IPS-15b (cell line): ENCODE measurements at regions not wholly inside any gene's neighbourhood (a gene's known extent, or its start where the extent isn't known, plus 50 kb on each side); places are given as distances from the start of the nearest gene placed in this dataset.
"Not testable (repeated sequence)": the region's sequence is repeated elsewhere in the genome, so short reads cannot be mapped to it uniquely, and the experiment has no call there.

Experiments
- H3K27me3 ChIP-seq: one replicate; pipeline ENCODE4 v1.6.1; 2013; ENCODE audit warnings: low read length; ENCODE audit not compliant: control insufficient read depth, insufficient read depth
- H3K36me3 ChIP-seq: one replicate; pipeline ENCODE4 v1.6.1; 2013; ENCODE audit warnings: low read length; ENCODE audit not compliant: control insufficient read depth, insufficient read depth
- H3K4me1 ChIP-seq: one replicate; pipeline ENCODE4 v1.6.1; 2013; ENCODE audit warnings: mild to moderate bottlenecking, low read length; ENCODE audit not compliant: control insufficient read depth, insufficient read depth
- H3K4me3 ChIP-seq: one replicate; pipeline ENCODE4 v1.5.1; 2013; ENCODE audit warnings: low read depth, low read length
- H3K9ac ChIP-seq: one replicate; pipeline ENCODE4 v1.6.1; 2013; ENCODE audit warnings: low read depth, mild to moderate bottlenecking, low read length
- H3K9me3 ChIP-seq: one replicate; pipeline ENCODE4 v1.6.1; 2013; ENCODE audit warnings: mild to moderate bottlenecking, low read length; ENCODE audit not compliant: control insufficient read depth, insufficient read depth

DNA sequence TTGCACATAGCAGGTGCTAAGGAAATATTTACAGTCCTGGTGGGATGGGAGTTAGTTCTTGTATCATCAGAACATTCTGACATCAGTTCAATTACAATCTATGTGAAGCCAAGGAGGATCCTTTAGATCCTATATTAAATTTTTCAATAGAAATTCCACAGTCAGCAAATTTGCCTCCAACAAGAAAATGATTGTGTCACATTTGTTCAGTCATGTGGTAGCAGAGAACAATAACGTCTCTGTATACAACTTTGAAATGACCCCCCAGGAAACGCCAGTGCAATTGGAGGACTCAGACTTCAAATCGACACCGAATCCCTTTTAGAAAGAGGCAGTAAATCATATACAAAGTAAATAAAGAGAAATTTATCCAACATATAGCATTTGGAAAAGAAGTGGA lies 392.1 kb downstream of the DTWD2 start:
- H3K9me3 ChIP-seq: no peaks in the 10 kb centered on the region
- no peaks in the 10 kb centered on the region for H3K27me3 ChIP-seq
- H3K4me3 ChIP-seq: no peak overlapping the region
- H3K9ac ChIP-seq: no peak overlapping the region
- no peaks in the 10 kb centered on the region for H3K4me1 ChIP-seq
- no peaks in the 10 kb centered on the region for H3K36me3 ChIP-seq

DNA sequence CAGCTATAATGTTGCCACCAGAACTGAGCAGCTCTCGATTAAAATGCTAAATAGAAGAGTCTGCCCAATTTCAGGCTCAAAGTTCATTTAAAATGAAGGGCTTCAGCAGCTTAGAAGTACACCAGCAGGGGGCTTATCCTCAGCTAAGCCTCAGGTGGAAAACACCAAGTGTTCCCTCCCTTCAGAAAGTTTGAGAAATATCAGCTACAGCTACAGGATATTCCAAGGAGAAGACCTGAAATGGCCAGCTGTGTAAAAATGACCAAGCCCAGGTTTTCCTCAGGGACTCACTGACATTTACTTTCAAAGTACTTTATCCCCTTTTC lies 395.4 kb downstream of the DTWD2 start:
- Histone ChIP-seq H3K4me3 (no peak overlapping the region), H3K36me3 (no peaks in the 10 kb centered on the region), H3K27me3 (no peaks in the 10 kb centered on the region), H3K9me3 (no peaks in the 10 kb centered on the region), H3K4me1 (no peaks in the 10 kb centered on the region), H3K9ac (no peak overlapping the region)

DNA sequence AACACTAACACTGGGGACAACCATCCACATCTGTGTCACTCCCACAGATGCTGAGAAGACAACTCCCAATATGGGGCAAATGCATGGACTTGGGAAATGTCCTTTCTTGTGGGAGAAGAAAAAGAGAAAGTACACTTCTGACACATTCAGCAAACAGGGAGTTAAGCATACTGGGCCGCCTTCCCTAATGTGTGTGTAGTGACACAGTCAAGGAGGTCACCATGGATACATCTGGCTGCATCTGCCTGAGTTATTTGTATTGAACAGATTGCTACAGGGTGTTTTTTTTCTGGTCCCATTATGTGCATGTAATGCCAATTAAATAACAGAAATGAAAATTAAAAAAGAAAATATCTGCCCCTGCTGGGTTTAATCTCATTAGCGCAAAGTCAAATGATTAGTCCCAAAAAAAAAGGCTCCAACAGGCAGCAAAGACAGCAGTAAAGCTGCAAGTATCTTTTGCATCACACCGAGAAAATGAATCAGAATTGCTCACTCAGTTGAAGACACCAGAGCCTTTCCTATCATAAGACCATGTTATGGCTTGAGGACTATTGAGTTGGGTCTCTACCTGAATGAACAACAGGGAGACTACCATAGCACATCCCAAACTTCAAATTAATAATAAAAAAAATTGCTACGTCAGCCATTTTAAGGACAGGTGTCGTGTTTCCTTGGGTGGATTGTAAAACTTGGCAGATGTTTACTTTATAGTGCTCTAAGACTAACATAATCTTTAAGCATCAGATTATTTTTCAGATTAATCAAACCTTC lies 395.9 kb downstream of the DTWD2 start:
- no peaks in the 10 kb centered on the region for H3K36me3 ChIP-seq
- H3K27me3 ChIP-seq: no peaks in the 10 kb centered on the region

DNA sequence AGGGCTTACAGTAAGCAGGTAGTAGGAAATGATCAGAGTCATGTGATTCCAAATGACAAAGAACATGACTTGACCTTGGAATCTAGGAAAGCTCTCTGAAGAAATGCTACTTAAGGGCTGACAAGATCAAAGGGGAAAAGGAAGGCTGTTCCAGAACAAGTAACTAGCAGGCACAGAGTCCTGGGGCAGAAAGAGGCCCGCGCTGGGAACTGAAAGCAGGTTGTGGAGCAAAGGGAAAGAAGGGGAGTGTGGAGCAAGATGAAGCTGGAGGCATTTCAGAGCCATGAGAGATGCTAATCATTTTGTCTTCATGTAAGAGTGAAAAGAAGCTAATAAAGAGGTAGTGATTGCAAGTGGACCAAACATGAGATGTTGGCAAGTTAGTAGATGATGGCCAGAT lies 397.5 kb downstream of the DTWD2 start:
- H3K4me3 ChIP-seq: no peak overlapping the region
- no peaks in the 10 kb centered on the region for H3K4me1 ChIP-seq
- H3K9me3 ChIP-seq: no peaks in the 10 kb centered on the region
- H3K36me3 ChIP-seq: no peaks in the 10 kb centered on the region
- no peaks in the 10 kb centered on the region for H3K27me3 ChIP-seq
- no peak overlapping the region for H3K9ac ChIP-seq

More for the DNA sequence above, 395.9 kb downstream of the DTWD2 start:
- Histone ChIP-seq H3K4me1 (no peaks in the 10 kb centered on the region), H3K4me3 (no peak overlapping the region), H3K9ac (no peak overlapping the region), H3K9me3 (no peaks in the 10 kb centered on the region)

DNA sequence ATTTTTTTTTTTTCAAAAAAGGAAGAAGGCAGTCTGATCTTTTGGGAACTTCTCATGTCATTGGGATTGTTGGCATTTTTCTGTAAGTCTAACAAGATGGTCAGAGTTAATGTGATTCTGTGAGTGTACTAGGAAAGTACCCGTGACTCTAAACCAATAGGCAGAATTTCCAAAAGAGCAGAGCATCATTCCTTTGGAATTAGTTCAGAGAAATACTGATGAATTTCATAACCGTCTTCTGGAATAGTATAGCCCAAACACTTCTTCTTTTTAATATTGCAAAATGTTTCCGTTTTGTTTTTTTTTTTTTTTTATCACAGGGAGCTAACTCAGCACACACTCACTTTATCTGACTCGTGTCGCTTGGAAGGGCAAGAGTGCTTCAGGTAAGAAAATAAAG lies 407.4 kb downstream of the DTWD2 start:
- Histone ChIP-seq H3K4me1 (no peaks in the 10 kb centered on the region), H3K27me3 (no peaks in the 10 kb centered on the region), H3K36me3 (no peaks in the 10 kb centered on the region), H3K4me3 (no peak overlapping the region), H3K9ac (no peak overlapping the region), H3K9me3 (no peaks in the 10 kb centered on the region)

DNA sequence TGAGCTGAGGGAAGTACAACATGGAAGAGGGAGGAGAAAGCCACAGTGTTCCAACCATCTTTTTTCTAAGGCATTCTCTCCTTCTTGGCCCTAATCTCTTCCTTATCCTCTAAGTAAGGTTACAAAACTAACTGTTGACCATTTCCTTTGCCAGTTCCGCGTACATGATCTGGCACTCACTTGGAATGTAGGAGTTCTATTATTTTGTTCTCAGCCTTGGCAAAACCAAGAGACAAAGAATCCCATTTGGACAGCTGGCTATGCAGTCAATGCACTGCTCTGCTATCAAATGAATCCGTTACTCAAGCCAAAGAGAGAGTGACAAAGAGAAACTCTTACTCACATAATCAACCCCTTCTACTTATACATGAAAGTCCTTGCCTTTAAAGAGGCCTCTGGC lies 410.3 kb downstream of the DTWD2 start:
- Histone ChIP-seq H3K27me3 (no peaks in the 10 kb centered on the region), H3K36me3 (no peaks in the 10 kb centered on the region), H3K9ac (no peak overlapping the region), H3K9me3 (no peaks in the 10 kb centered on the region), H3K4me1 (no peaks in the 10 kb centered on the region), H3K4me3 (no peak overlapping the region)

DNA sequence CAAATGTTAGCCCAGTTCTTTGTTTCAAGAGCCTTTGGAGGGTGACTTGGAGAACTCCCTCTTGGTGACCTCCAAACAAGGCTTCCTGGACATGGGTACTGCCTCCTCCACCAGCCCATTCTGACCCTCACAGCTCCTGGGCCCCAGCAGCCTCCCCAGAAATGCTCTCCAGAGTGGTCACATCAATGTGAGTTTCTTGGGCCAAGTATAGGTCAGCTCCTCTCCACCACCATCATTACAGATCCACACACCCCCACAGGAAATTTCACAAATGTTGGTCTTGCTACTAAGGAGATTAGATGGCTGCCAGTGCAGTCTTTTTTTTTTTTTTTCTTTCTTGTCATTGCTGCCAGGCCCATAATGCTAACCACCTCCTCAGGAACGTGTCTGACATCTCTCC lies 410.7 kb downstream of the DTWD2 start:
- Histone ChIP-seq H3K27me3 (no peaks in the 10 kb centered on the region), H3K4me1 (no peaks in the 10 kb centered on the region), H3K36me3 (no peaks in the 10 kb centered on the region), H3K9me3 (no peaks in the 10 kb centered on the region), H3K4me3 (no peak overlapping the region), H3K9ac (no peak overlapping the region)

DNA sequence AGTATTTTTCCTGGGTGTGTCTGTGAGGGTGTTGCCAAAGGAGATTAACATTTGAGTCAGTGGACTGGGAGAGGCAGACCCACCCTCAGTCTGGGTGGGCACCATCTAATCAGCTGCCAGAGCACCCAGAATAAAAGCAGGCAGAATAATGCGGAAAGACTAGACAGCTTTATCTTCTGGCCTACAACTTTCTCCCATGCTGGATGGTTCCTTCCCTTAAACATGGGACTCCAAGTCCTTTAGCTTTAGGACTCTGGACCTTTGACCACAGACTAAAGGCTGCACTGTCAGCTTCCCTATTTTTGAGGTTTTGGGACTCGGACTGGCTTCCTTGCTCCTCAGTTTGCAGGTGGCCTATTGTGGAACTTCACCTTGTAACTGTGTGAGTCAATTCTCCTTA lies 418.1 kb downstream of the DTWD2 start:
- not testable (repeated sequence) for H3K4me1 ChIP-seq, H3K27me3 ChIP-seq, H3K36me3 ChIP-seq, H3K4me3 ChIP-seq, H3K9ac ChIP-seq, H3K9me3 ChIP-seq

DNA sequence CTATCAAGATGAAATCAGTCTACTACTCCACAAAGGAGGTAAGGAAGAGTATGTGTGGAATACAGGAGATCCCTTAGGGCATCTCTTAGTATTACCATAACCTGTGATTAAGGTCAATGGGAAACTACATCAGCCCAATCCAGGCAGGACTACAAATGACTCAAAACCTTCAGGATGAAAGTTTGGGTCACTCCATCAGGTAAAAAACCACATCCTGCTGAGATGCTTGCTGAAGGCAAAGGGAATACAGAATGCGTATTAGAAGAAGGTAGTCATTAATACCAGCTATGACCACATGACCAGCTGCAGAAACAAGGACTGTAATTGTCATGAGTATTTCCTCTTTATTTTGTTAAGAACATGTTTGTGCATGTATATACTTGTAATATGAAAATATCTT lies 418.8 kb downstream of the DTWD2 start:
- not testable (repeated sequence) for H3K9ac ChIP-seq, H3K9me3 ChIP-seq, H3K4me3 ChIP-seq, H3K27me3 ChIP-seq, H3K4me1 ChIP-seq, H3K36me3 ChIP-seq

DNA sequence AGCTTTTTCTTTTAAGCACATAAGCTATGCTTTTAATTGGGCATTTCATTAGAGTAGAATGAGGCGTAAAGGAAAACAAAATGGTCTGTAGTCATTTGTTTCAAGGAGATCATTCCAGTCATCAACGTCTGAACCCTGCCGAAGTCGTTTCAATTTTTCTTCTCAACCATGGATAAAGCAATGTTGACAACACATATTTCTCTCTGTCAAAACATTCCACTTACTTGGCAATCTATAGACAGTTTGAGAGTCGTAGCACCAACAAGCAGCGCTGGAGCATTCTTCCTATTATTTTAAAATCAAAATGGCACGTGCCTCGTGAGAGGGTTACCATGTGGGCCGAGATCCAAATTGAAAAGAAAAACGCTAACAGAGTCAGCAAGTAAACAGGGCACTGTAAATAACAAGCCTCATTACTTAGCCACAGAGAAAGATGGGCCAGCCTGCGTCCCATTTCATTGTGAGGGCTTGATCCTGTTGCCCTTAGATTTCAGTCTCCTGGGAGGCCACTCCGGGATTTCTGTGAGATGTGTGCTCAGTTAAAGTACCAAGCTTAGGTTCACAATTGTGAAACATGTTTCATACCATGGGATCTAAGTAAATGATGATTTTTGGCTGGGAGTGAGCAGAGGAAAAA lies 422.9 kb downstream of the DTWD2 start:
- no peaks in the 10 kb centered on the region for H3K4me1 ChIP-seq
- H3K4me3 ChIP-seq: no peak overlapping the region

DNA sequence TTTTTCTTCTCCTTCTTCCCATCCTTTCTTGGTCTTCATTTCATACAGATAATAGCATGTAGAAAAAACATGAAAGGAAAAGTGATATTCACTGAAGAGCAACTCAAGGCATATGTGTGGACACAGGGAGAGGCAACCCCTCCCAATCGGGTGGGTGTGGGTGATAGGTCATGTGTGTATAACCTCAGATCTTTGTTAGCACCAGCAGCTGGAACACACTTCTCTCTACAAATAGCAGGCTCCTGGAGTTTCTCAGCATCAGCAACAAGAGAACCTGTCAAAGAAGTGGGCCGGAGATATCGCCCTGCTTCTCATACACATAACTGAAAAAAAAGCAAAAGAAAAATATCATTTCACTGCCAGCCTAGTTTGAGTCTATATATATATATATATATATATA lies 426.4 kb downstream of the DTWD2 start:
- Histone ChIP-seq H3K9ac (no peak overlapping the region), H3K27me3 (no peaks in the 10 kb centered on the region), H3K4me3 (no peak overlapping the region), H3K4me1 (no peaks in the 10 kb centered on the region), H3K9me3 (no peaks in the 10 kb centered on the region), H3K36me3 (no peaks in the 10 kb centered on the region)

More for the DNA sequence above, 422.9 kb downstream of the DTWD2 start:
- Histone ChIP-seq H3K36me3 (no peaks in the 10 kb centered on the region), H3K9ac (no peak overlapping the region), H3K9me3 (no peaks in the 10 kb centered on the region), H3K27me3 (no peaks in the 10 kb centered on the region)

DNA sequence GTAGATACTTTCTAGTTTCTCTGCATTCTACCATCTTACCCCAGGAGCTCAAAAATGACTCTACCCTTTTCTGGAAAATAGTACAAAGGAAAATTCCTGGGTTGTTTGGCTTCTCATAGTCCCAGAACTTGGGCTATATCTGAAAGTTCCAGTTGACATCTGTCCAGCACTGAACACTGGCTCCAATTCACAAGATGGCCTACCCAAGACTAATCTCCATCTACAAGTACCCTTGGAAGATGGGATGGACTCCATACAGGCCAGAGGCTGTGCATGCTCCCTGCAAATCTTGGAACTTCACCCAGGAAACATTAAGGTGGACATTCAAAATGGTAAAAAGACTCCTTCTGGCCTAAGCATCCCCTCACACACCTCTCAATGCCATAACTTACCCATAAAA lies 427.1 kb downstream of the DTWD2 start:
- no peaks in the 10 kb centered on the region for H3K27me3 ChIP-seq
- no peaks in the 10 kb centered on the region for H3K4me1 ChIP-seq
- no peak overlapping the region for H3K4me3 ChIP-seq
- H3K36me3 ChIP-seq: no peaks in the 10 kb centered on the region
- no peaks in the 10 kb centered on the region for H3K9me3 ChIP-seq
- H3K9ac ChIP-seq: no peak overlapping the region
